ENCODE measurements at regions not wholly inside any gene's neighbourhood (a gene's known extent, or its start where the extent isn't known, plus 50 kb on each side); places are given as distances from the start of the nearest gene placed in this dataset.

- no peak for TF ChIP-seq SUZ12 (IDR thresholded peaks at IDR 0.05; ENCODE audit: extremely low read depth, insufficient read depth, insufficient read length)
- TF ChIP-seq ZNF274 (IDR thresholded peaks at IDR 0.05; ENCODE audit: low read depth, low read length): no peak
- no peak for TF ChIP-seq YY1 (IDR thresholded peaks at IDR 0.05; ENCODE audit: insufficient read depth, insufficient read length)
Observed at GRCh38 chr5:84872768-84873167, 488.1 kb upstream of the EDIL3 start.
